ENCODE measurements at regions not wholly inside any gene's neighbourhood (a gene's known extent, or its start where the extent isn't known, plus 50 kb on each side); places are given as distances from the start of the nearest gene placed in this dataset.
A peak's percentile ranks its signal among the peaks of the same experiment; 100 is the strongest.
"Not testable (repeated sequence)": the region's sequence is repeated elsewhere in the genome, so short reads cannot be mapped to it uniquely, and the experiment has no call there.

DNA sequence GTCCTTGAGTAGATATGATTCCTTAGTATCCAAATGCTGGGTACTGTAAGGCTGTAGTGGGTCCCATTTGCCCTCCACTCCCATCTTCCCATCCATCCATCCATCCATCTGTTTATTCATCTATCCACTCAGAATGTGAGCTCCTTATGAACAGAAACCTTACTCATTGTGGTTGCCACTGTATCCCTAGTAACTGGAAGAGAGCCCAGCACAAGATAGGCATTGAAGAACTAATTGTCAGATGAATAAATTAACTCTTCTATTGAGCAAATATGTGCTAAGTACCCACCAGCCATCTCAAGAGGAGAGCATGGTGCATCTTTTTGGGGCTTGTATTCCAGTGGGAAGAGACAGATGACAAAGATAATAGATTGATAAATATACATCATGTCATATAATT lies 86.4 kb upstream of the SEZ6L start:
- no peaks in the 10 kb centered on the region for H3K4me1 ChIP-seq (ENCODE audit: control insufficient read depth, low read depth, low read length)
- H2BK5ac ChIP-seq (ENCODE audit: low read length), result no peak overlapping the region
- no peak overlapping the region for H3K18ac ChIP-seq (ENCODE audit: low read length)
- H3K27me3 ChIP-seq (ENCODE audit: insufficient read depth, low read length, poor library complexity), result no peaks in the 10 kb centered on the region
- H3K36me3 ChIP-seq (ENCODE audit: control insufficient read depth, insufficient read depth, low read length), result no peaks in the 10 kb centered on the region
- no peak overlapping the region for H2BK120ac ChIP-seq (ENCODE audit: low read depth, low read length)
- no peak overlapping the region for H3K56ac ChIP-seq (ENCODE audit: low read length)
- H3K4ac ChIP-seq (ENCODE audit: low read depth, low read length), result no peak overlapping the region
- H3K9ac ChIP-seq (ENCODE audit: low read length), result no peak overlapping the region
- no peak overlapping the region for H3K27ac ChIP-seq (ENCODE audit: low read depth, low read length)
- no peak overlapping the region for H4K8ac ChIP-seq (ENCODE audit: low read depth, low read length)
- H3K23ac ChIP-seq (ENCODE audit: low read length), result no peak overlapping the region
- H4K5ac ChIP-seq (ENCODE audit: low read length), result no peak overlapping the region
- H3K4me2 ChIP-seq (ENCODE audit: low read length), result no peak overlapping the region
- H2AK5ac ChIP-seq (ENCODE audit: low read length), result no peak overlapping the region
- H2BK15ac ChIP-seq (replicated peaks; ENCODE audit: low read depth), result no peak overlapping the region
- no peak overlapping the region for H3K4me3 ChIP-seq (ENCODE audit: low read length)
- no peaks in the 10 kb centered on the region for H3K79me1 ChIP-seq (ENCODE audit: low read length)
- H3K79me2 ChIP-seq (ENCODE audit: control insufficient read depth, insufficient read depth, low read length), result no peaks in the 10 kb centered on the region
- no peak for DNase-seq

DNA sequence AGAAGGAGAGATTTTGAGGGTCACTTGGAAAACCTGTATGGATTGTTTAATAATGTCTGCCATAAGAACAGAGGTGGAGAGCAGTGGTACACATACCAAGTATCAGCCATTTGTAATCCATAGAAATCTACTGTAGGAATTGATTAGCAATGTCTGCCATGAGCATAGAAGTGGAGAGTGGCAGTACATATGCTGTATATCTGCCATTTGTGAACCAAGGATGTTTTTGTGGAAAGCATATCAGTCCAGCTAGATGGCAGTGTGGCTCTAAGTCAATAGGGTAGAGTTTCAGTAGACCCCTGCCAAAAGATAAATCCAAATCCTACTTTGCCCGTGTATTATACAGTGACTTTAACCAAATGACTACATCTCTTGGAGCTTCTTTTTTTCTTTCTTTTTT lies 82.9 kb upstream of the SEZ6L start:
- no peak overlapping the region for H3K18ac ChIP-seq (ENCODE audit: low read length)
- H3K36me3 ChIP-seq (ENCODE audit: control insufficient read depth, insufficient read depth, low read length), result no peaks in the 10 kb centered on the region
- H3K79me2 ChIP-seq (ENCODE audit: control insufficient read depth, insufficient read depth, low read length), result no peaks in the 10 kb centered on the region
- H3K4me3 ChIP-seq (ENCODE audit: low read length), result no peak overlapping the region
- no peak overlapping the region for H3K4ac ChIP-seq (ENCODE audit: low read depth, low read length)
- no peak overlapping the region for H4K5ac ChIP-seq (ENCODE audit: low read length)
- no peak overlapping the region for H3K4me2 ChIP-seq (ENCODE audit: low read length)
- H3K4me1 ChIP-seq (ENCODE audit: control insufficient read depth, low read depth, low read length), result no peaks in the 10 kb centered on the region
- H2BK120ac ChIP-seq (ENCODE audit: low read depth, low read length), result no peak overlapping the region
- no peak overlapping the region for H3K27ac ChIP-seq (ENCODE audit: low read depth, low read length)
- WGBS (ENCODE audit: extremely low coverage, insufficient coverage, low lambda C conversion rate), result no CpG with 5 or more reads among the region's 1 CpG
- H3K79me1 ChIP-seq (ENCODE audit: low read length), result no peaks in the 10 kb centered on the region
- H4K8ac ChIP-seq (ENCODE audit: low read depth, low read length), result no peak overlapping the region
- H2BK15ac ChIP-seq (replicated peaks; ENCODE audit: low read depth), result no peak overlapping the region
- DNase-seq, result peak; percentile 9
- H3K27me3 ChIP-seq (ENCODE audit: insufficient read depth, low read length, poor library complexity), result no peaks in the 10 kb centered on the region
- H3K9ac ChIP-seq (ENCODE audit: low read length), result no peak overlapping the region
- no peak overlapping the region for H3K56ac ChIP-seq (ENCODE audit: low read length)
- H2BK5ac ChIP-seq (ENCODE audit: low read length), result no peak overlapping the region
- no peak overlapping the region for H3K23ac ChIP-seq (ENCODE audit: low read length)
- no peak overlapping the region for H2AK5ac ChIP-seq (ENCODE audit: low read length)

DNA sequence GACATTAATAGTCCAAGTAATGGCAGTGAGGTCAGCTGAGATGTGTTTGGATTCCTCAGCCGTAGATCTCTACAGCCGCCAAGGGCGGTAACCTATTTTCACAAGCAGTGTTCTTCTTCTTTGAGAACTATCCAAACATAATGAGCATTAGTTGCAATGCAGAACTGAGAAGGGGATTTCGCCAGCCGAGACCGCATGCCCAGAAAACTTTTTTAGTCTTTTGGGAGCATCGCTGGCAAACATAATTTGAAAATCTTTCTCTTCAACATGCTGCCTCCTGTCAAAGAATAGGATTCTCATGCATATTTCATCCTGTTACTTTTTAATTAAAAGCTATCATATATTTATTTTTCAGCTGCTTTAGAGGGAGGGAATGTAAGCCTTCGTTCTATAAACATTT lies 81.4 kb upstream of the SEZ6L start:
- Histone ChIP-seq H3K9ac (ENCODE audit: low read length) (no peak overlapping the region), H3K36me3 (ENCODE audit: control insufficient read depth, insufficient read depth, low read length) (no peaks in the 10 kb centered on the region), H4K8ac (ENCODE audit: low read depth, low read length) (no peak overlapping the region), H3K79me1 (ENCODE audit: low read length) (no peaks in the 10 kb centered on the region), H2BK5ac (ENCODE audit: low read length) (no peak overlapping the region), H3K4me2 (ENCODE audit: low read length) (no peak overlapping the region), H2AK5ac (ENCODE audit: low read length) (no peak overlapping the region), H3K27ac (ENCODE audit: low read depth, low read length) (no peak overlapping the region), H3K56ac (ENCODE audit: low read length) (no peak overlapping the region), H3K18ac (ENCODE audit: low read length) (no peak overlapping the region), H3K4ac (ENCODE audit: low read depth, low read length) (no peak overlapping the region), H3K23ac (ENCODE audit: low read length) (no peak overlapping the region), H3K27me3 (ENCODE audit: insufficient read depth, low read length, poor library complexity) (no peaks in the 10 kb centered on the region), H2BK120ac (ENCODE audit: low read depth, low read length) (no peak overlapping the region), H3K4me1 (ENCODE audit: control insufficient read depth, low read depth, low read length) (no peaks in the 10 kb centered on the region), H3K79me2 (ENCODE audit: control insufficient read depth, insufficient read depth, low read length) (no peaks in the 10 kb centered on the region), H2BK15ac (replicated peaks; ENCODE audit: low read depth) (no peak overlapping the region), H3K4me3 (ENCODE audit: low read length) (no peak overlapping the region), H4K5ac (ENCODE audit: low read length) (no peak overlapping the region)
- DNase-seq, result no peak
- WGBS (ENCODE audit: extremely low coverage, insufficient coverage, low lambda C conversion rate), result no CpG with 5 or more reads among the region's 8 CpGs

DNA sequence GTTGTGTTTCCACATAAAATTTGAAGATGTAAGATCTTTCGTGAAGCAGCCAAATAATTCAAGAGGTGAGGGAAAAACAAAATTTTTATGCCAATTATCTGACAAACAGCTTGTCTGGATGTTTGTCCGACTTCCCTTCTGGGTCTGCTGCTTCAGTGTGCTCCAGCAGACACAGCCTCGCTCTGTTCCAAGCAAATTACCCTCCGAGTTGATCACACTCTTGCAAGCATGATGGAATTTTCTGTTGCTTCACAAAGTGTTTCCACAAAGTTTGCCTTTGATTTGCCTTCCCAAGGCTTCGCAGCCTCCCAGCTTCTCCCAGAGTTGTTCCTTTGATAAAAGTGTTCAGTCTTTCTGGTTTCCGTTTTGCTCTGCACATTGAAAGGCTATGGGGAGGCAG lies 78.4 kb upstream of the SEZ6L start:
- H3K23ac ChIP-seq (ENCODE audit: low read length), result no peak overlapping the region
- no peak overlapping the region for H3K56ac ChIP-seq (ENCODE audit: low read length)
- no peak overlapping the region for H4K5ac ChIP-seq (ENCODE audit: low read length)
- no peak overlapping the region for H3K4me2 ChIP-seq (ENCODE audit: low read length)
- H2BK120ac ChIP-seq (ENCODE audit: low read depth, low read length), result no peak overlapping the region
- no peak overlapping the region for H2BK5ac ChIP-seq (ENCODE audit: low read length)
- no peak overlapping the region for H2BK15ac ChIP-seq (replicated peaks; ENCODE audit: low read depth)
- H3K4me3 ChIP-seq (ENCODE audit: low read length), result no peak overlapping the region
- no peaks in the 10 kb centered on the region for H3K27me3 ChIP-seq (ENCODE audit: insufficient read depth, low read length, poor library complexity)
- no peaks in the 10 kb centered on the region for H3K36me3 ChIP-seq (ENCODE audit: control insufficient read depth, insufficient read depth, low read length)
- H4K8ac ChIP-seq (ENCODE audit: low read depth, low read length), result no peak overlapping the region
- H3K79me1 ChIP-seq (ENCODE audit: low read length), result no peaks in the 10 kb centered on the region
- no peaks in the 10 kb centered on the region for H3K79me2 ChIP-seq (ENCODE audit: control insufficient read depth, insufficient read depth, low read length)
- no peak overlapping the region for H3K18ac ChIP-seq (ENCODE audit: low read length)
- no CpG with 5 or more reads among the region's 6 CpGs for WGBS (ENCODE audit: extremely low coverage, insufficient coverage, low lambda C conversion rate)
- H3K4me1 ChIP-seq (ENCODE audit: control insufficient read depth, low read depth, low read length), result no peaks in the 10 kb centered on the region
- no peak overlapping the region for H3K9ac ChIP-seq (ENCODE audit: low read length)
- H3K27ac ChIP-seq (ENCODE audit: low read depth, low read length), result no peak overlapping the region
- no peak overlapping the region for H3K4ac ChIP-seq (ENCODE audit: low read depth, low read length)
- DNase-seq, result no peak
- no peak overlapping the region for H2AK5ac ChIP-seq (ENCODE audit: low read length)

DNA sequence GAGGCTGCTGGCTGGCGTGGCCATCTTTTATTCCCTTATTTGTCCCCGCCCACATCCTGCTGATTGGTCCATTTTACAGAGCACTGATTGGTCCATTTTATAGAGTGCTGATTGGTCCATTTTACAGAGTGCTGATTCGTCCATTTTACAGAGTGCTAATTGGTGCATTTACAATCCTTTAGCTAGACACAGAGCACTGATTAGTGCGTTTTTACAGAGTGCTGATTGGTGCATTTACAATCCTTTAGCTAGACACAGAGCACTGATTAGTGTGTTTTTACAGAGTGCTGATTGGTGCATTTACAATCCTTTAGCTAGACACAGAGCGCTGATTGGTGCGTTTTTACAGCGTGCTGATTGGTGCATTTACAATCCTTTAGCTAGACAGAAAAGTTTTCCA lies 74.8 kb upstream of the SEZ6L start:
- H4K5ac ChIP-seq (ENCODE audit: low read length); H3K79me2 ChIP-seq (ENCODE audit: control insufficient read depth, insufficient read depth, low read length); H3K18ac ChIP-seq (ENCODE audit: low read length); H2BK15ac ChIP-seq (replicated peaks; ENCODE audit: low read depth); DNase-seq; H3K4me1 ChIP-seq (ENCODE audit: control insufficient read depth, low read depth, low read length); H2BK120ac ChIP-seq (ENCODE audit: low read depth, low read length); H3K56ac ChIP-seq (ENCODE audit: low read length); H2BK5ac ChIP-seq (ENCODE audit: low read length); H3K79me1 ChIP-seq (ENCODE audit: low read length); H3K4me2 ChIP-seq (ENCODE audit: low read length); H3K23ac ChIP-seq (ENCODE audit: low read length); H3K9ac ChIP-seq (ENCODE audit: low read length); H3K4ac ChIP-seq (ENCODE audit: low read depth, low read length); H3K27ac ChIP-seq (ENCODE audit: low read depth, low read length); H3K4me3 ChIP-seq (ENCODE audit: low read length); H3K27me3 ChIP-seq (ENCODE audit: insufficient read depth, low read length, poor library complexity); H2AK5ac ChIP-seq (ENCODE audit: low read length); H4K8ac ChIP-seq (ENCODE audit: low read depth, low read length); H3K36me3 ChIP-seq (ENCODE audit: control insufficient read depth, insufficient read depth, low read length): not testable (repeated sequence)
- no CpG with 5 or more reads among the region's 7 CpGs for WGBS (ENCODE audit: extremely low coverage, insufficient coverage, low lambda C conversion rate)

DNA sequence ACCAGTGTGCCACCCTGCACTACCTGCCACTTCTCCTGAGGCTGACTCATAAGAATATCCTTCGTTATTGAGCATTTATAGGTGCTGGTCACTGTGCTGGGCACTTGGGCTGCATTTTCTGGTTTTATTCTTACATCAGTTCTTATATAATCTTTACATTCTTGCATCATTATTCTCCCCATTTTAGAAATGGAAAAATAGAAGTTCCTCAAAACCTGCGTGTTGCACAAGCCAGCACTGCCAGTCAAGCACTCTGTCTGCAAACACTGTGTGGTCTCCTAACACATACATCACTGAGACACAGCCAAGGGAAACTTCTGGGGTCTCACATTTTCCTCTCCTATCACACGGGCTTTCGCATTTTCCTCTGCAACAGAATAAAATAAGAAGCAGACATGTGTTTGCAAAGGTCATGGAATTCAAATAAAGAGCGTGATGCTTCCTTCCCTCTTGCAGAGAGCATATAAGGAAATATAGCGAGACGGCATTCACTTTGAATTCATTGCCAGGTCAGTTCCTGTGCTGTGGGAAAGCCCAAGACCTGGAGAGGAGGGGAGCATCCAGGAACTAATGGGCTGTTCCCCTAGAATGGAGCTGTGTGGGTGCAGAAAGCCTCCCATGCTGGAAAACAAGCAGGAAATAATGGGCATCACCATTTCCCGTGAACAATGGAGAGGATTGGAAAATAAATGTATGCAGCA lies 73.9 kb upstream of the SEZ6L start:
- no peak overlapping the region for H4K8ac ChIP-seq (ENCODE audit: low read depth, low read length)
- H3K36me3 ChIP-seq (ENCODE audit: control insufficient read depth, insufficient read depth, low read length), result no peaks in the 10 kb centered on the region
- H3K23ac ChIP-seq (ENCODE audit: low read length), result no peak overlapping the region
- H3K4me2 ChIP-seq (ENCODE audit: low read length), result no peak overlapping the region
- no peak overlapping the region for H3K4me3 ChIP-seq (ENCODE audit: low read length)
- H4K5ac ChIP-seq (ENCODE audit: low read length), result no peak overlapping the region
- H2BK5ac ChIP-seq (ENCODE audit: low read length), result no peak overlapping the region
- no peak overlapping the region for H2BK15ac ChIP-seq (replicated peaks; ENCODE audit: low read depth)
- H3K9ac ChIP-seq (ENCODE audit: low read length), result no peak overlapping the region
- WGBS (ENCODE audit: extremely low coverage, insufficient coverage, low lambda C conversion rate), result no CpG with 5 or more reads among the region's 8 CpGs
- no peak overlapping the region for H2AK5ac ChIP-seq (ENCODE audit: low read length)
- no peaks in the 10 kb centered on the region for H3K79me1 ChIP-seq (ENCODE audit: low read length)
- DNase-seq, result no peak
- no peak overlapping the region for H3K4ac ChIP-seq (ENCODE audit: low read depth, low read length)
- H3K4me1 ChIP-seq (ENCODE audit: control insufficient read depth, low read depth, low read length), result no peaks in the 10 kb centered on the region
- no peak overlapping the region for H3K18ac ChIP-seq (ENCODE audit: low read length)
- no peaks in the 10 kb centered on the region for H3K27me3 ChIP-seq (ENCODE audit: insufficient read depth, low read length, poor library complexity)
- no peak overlapping the region for H2BK120ac ChIP-seq (ENCODE audit: low read depth, low read length)
- H3K27ac ChIP-seq (ENCODE audit: low read depth, low read length), result no peak overlapping the region
- H3K56ac ChIP-seq (ENCODE audit: low read length), result no peak overlapping the region
- no peaks in the 10 kb centered on the region for H3K79me2 ChIP-seq (ENCODE audit: control insufficient read depth, insufficient read depth, low read length)
